H1 (cell line): ENCODE measurements at regions not wholly inside any gene's neighbourhood (a gene's known extent, or its start where the extent isn't known, plus 50 kb on each side); places are given as distances from the start of the nearest gene placed in this dataset.

ENCODE experiments used
- BRCA1 ChIP-seq: IDR thresholded peaks from 2 replicates; pipeline ENCODE4 v1.6.1; 2012; ENCODE audit warnings: low read depth, low read length, improper control_type of control experiment
- EP300 ChIP-seq, 2 experiments: IDR thresholded peaks; 1 replicate in 1 of 2; 2 replicates in 1 of 2; pipeline ENCODE4 v1.6.1; 2011 to 2012; ENCODE audit warnings: low read depth in 2 of 2, low read length in 2 of 2, mild to moderate bottlenecking in 2 of 2, borderline replicate concordance in 1 of 2, inconsistent platforms in 1 of 2, moderate library complexity in 1 of 2
- EZH2 ChIP-seq: fragments of 200-600 bp; sonication (generic); IDR thresholded peaks from 2 replicates; pipeline ENCODE4 v1.7.1; 2012; ENCODE audit warnings: low read depth, mild to moderate bottlenecking, moderate library complexity, low read length, inconsistent platforms; ENCODE audit not compliant: severe bottlenecking
- JUN ChIP-seq: IDR thresholded peaks from 2 replicates; pipeline ENCODE4 v1.6.1; 2011; ENCODE audit warnings: low read depth, mild to moderate bottlenecking, improper control_type of control experiment, low read length
- JUND ChIP-seq: IDR thresholded peaks from 2 replicates; pipeline ENCODE4 v1.6.1; 2011; ENCODE audit warnings: mild to moderate bottlenecking, improper control_type of control experiment, low read length
- MAFK ChIP-seq: IDR thresholded peaks from 2 replicates; pipeline ENCODE4 v1.6.1; 2012; ENCODE audit warnings: low read depth, mild to moderate bottlenecking, improper control_type of control experiment, low read length
- POLR2AphosphoS5 ChIP-seq: IDR thresholded peaks from 2 replicates; pipeline ENCODE4 v1.6.1; 2011; ENCODE audit warnings: low read depth, low read length
- RNF2 ChIP-seq: fragments of 200-900, 300-1000 bp; sonication (generic); IDR thresholded peaks from 2 replicates; pipeline ENCODE4 v1.7.1; 2016; ENCODE audit warnings: borderline replicate concordance, low read depth, mild to moderate bottlenecking, antibody characterized with exemption, low read length; ENCODE audit not compliant: poor library complexity, severe bottlenecking; ENCODE audit errors: missing control alignments
- TAF1 ChIP-seq: IDR thresholded peaks from 2 replicates; pipeline ENCODE4 v1.6.1; 2011; ENCODE audit warnings: mild to moderate bottlenecking, low read depth, low read length
- TEAD4 ChIP-seq: IDR thresholded peaks from 2 replicates; pipeline ENCODE4 v1.6.1; 2012; ENCODE audit warnings: low read depth, low read length, inconsistent platforms, mixed read lengths
- TF ChIP-seq, protein P1 (sequence below), 3 experiments: IDR thresholded peaks; 1 replicate in 2 of 3; 2 replicates in 1 of 3; pipeline versions ENCODE4 v1.5.1 to v1.6.1; 2011; ENCODE audit warnings: low read length in 3 of 3, mild to moderate bottlenecking in 3 of 3, inconsistent platforms in 2 of 3, low read depth in 1 of 3, moderate library complexity in 1 of 3; ENCODE audit not compliant: insufficient read depth in 1 of 3; ENCODE audit errors: control extremely low read depth in 1 of 3
- TF ChIP-seq, protein P2 (sequence below): IDR thresholded peaks from 2 replicates; pipeline ENCODE4 v1.6.1; 2012; ENCODE audit warnings: inconsistent platforms

DNA sequence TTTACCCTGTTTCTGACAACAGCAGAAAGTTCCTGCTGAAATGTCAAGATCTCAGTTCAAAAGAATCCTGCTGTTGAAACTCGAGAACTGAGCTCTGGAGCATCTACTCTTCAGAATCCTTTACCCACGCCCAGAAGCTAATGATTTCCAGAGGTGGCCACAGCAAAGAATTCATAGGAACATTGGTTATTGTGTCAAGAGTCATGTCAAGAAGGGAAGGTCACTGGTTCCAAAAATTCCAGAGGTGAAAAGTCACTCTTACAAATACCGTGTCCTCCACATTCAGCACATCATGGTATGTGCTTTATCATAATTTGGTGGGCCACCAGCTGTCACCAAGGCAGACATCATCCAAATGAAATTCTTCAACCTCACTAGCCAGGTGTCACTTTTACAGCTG lies 394.4 kb upstream of the NPVF start:
- TF ChIP-seq TAF1 = no peak
- no peak for TF ChIP-seq JUN
- TF ChIP-seq, protein P1, sequence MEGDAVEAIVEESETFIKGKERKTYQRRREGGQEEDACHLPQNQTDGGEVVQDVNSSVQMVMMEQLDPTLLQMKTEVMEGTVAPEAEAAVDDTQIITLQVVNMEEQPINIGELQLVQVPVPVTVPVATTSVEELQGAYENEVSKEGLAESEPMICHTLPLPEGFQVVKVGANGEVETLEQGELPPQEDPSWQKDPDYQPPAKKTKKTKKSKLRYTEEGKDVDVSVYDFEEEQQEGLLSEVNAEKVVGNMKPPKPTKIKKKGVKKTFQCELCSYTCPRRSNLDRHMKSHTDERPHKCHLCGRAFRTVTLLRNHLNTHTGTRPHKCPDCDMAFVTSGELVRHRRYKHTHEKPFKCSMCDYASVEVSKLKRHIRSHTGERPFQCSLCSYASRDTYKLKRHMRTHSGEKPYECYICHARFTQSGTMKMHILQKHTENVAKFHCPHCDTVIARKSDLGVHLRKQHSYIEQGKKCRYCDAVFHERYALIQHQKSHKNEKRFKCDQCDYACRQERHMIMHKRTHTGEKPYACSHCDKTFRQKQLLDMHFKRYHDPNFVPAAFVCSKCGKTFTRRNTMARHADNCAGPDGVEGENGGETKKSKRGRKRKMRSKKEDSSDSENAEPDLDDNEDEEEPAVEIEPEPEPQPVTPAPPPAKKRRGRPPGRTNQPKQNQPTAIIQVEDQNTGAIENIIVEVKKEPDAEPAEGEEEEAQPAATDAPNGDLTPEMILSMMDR (IDR thresholded peaks at IDR 0.05; ENCODE audit: control extremely low read depth in 1 of 3, insufficient read depth in 1 of 3, low read depth in 1 of 3, low read length in 3 of 3) = no peak
- TF ChIP-seq POLR2AphosphoS5 = no peak
- TF ChIP-seq, protein P2, sequence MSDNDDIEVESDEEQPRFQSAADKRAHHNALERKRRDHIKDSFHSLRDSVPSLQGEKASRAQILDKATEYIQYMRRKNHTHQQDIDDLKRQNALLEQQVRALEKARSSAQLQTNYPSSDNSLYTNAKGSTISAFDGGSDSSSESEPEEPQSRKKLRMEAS = no peak
- no peak for TF ChIP-seq RNF2
- TF ChIP-seq JUND = no peak
- TF ChIP-seq BRCA1 = no peak
- TF ChIP-seq TEAD4 = no peak
- no peak for TF ChIP-seq MAFK
- no peak for TF ChIP-seq EZH2
- TF ChIP-seq EP300 (IDR thresholded peaks at IDR 0.05; ENCODE audit: borderline replicate concordance in 1 of 2, low read depth in 2 of 2, low read length in 2 of 2) = no peak
